Mesendoderm (in vitro differentiated cells): ENCODE measurements at regions not wholly inside any gene's neighbourhood (a gene's known extent, or its start where the extent isn't known, plus 50 kb on each side); places are given as distances from the start of the nearest gene placed in this dataset.

Experiments used
- DNase-seq: peaks from one replicate; pipeline ENCODE4 v3.0.0; 2013
- H2AK5ac ChIP-seq: 2 replicates; pipeline ENCODE4 v1.6.1; 2013; ENCODE audit warnings: low read length, inconsistent platforms
- H2BK120ac ChIP-seq: 2 replicates; pipeline ENCODE4 v1.6.1; 2013; ENCODE audit warnings: low read depth, mild to moderate bottlenecking, low read length, moderate library complexity, mixed read lengths
- H2BK15ac ChIP-seq: replicated peaks from 2 replicates; pipeline ENCODE4 v1.6.1; 2013; ENCODE audit warnings: low read depth, mild to moderate bottlenecking, moderate library complexity
- H2BK5ac ChIP-seq: 2 replicates; pipeline ENCODE4 v1.6.1; 2013; ENCODE audit warnings: low read length, inconsistent platforms
- H3K18ac ChIP-seq: 2 replicates; pipeline ENCODE4 v1.6.1; 2013; ENCODE audit warnings: mild to moderate bottlenecking, low read length, mixed read lengths
- H3K23ac ChIP-seq: one replicate; pipeline ENCODE4 v1.6.1; 2013; ENCODE audit warnings: low read length
- H3K27ac ChIP-seq: 2 replicates; pipeline ENCODE4 v1.5.1; 2013; ENCODE audit warnings: low read depth, mild to moderate bottlenecking, inconsistent platforms, low read length, moderate library complexity
- H3K27me3 ChIP-seq: 2 replicates; pipeline ENCODE4 v1.6.1; 2013; ENCODE audit warnings: low read length, control low read depth, mild to moderate bottlenecking, inconsistent platforms; ENCODE audit not compliant: insufficient read depth, poor library complexity
- H3K36me3 ChIP-seq: 2 replicates; pipeline ENCODE4 v1.6.1; 2013; ENCODE audit warnings: low read length, inconsistent platforms; ENCODE audit not compliant: control insufficient read depth, insufficient read depth
- H3K4ac ChIP-seq: one replicate; pipeline ENCODE4 v1.6.1; 2013; ENCODE audit warnings: low read depth, mild to moderate bottlenecking, low read length, moderate library complexity
- H3K4me1 ChIP-seq: 2 replicates; pipeline ENCODE4 v1.6.1; 2013; ENCODE audit warnings: low read depth, low read length, inconsistent platforms; ENCODE audit not compliant: control insufficient read depth
- H3K4me2 ChIP-seq: 2 replicates; pipeline ENCODE4 v1.6.1; 2013; ENCODE audit warnings: low read length
- H3K4me3 ChIP-seq: 2 replicates; pipeline ENCODE4 v1.5.1; 2013; ENCODE audit warnings: mild to moderate bottlenecking, low read length
- H3K56ac ChIP-seq: one replicate; pipeline ENCODE4 v1.6.1; 2013; ENCODE audit warnings: low read length
- H3K79me1 ChIP-seq: 2 replicates; pipeline ENCODE4 v1.6.1; 2013; ENCODE audit warnings: low read length, inconsistent platforms
- H3K79me2 ChIP-seq: 2 replicates; pipeline ENCODE4 v1.6.1; 2013; ENCODE audit warnings: mild to moderate bottlenecking, low read length; ENCODE audit not compliant: control insufficient read depth, insufficient read depth
- H3K9ac ChIP-seq: 2 replicates; pipeline ENCODE4 v1.6.1; 2013; ENCODE audit warnings: low read length, inconsistent platforms
- H4K5ac ChIP-seq: one replicate; pipeline ENCODE4 v1.6.1; 2013; ENCODE audit warnings: low read length
- H4K8ac ChIP-seq: one replicate; pipeline ENCODE4 v1.6.1; 2013; ENCODE audit warnings: low read depth, mild to moderate bottlenecking, control low read depth, low read length, moderate library complexity
- WGBS: extraction: QIAGEN DNeasy Blood & Tissue Kit; methylation state at CpG from one replicate; pipeline ENCODE4 v1.1.7; 2013; ENCODE audit warnings: low lambda C conversion rate, missing lambda C conversion rate; ENCODE audit not compliant: insufficient coverage; ENCODE audit errors: extremely low coverage; 5-methylcytosine and 5-hydroxymethylcytosine counted together

- Histone ChIP-seq H2BK15ac (no peak overlapping the region), H4K8ac (no peak overlapping the region), H2AK5ac (no peak overlapping the region), H3K36me3 (no peaks in the 10 kb centered on the region), H3K4me1 (no peaks in the 10 kb centered on the region), H3K27me3 (no peaks in the 10 kb centered on the region), H2BK120ac (no peak overlapping the region), H4K5ac (no peak overlapping the region), H3K9ac (no peak overlapping the region), H3K18ac (no peak overlapping the region), H3K23ac (no peak overlapping the region), H3K4me2 (no peak overlapping the region), H3K27ac (no peak overlapping the region), H3K79me1 (no peaks in the 10 kb centered on the region), H3K4ac (no peak overlapping the region), H3K79me2 (no peaks in the 10 kb centered on the region), H3K56ac (no peak overlapping the region), H2BK5ac (no peak overlapping the region), H3K4me3 (no peak overlapping the region)
- DNase-seq: peak; percentile 2
- no CpG with 5 or more reads among the region's 6 CpGs for WGBS
Measured at GRCh38 chr14:85040046-85040685, 489.8 kb upstream of the FLRT2 start.

GRCh38 chr14:85041618-85042017, 488.3 kb upstream of the FLRT2 start:
- Histone ChIP-seq H2BK5ac (no peak overlapping the region), H3K27me3 (no peaks in the 10 kb centered on the region), H3K36me3 (no peaks in the 10 kb centered on the region), H3K4ac (no peak overlapping the region), H3K79me1 (no peaks in the 10 kb centered on the region), H4K8ac (no peak overlapping the region), H3K18ac (no peak overlapping the region), H3K4me1 (no peaks in the 10 kb centered on the region), H3K56ac (no peak overlapping the region), H3K9ac (no peak overlapping the region), H3K79me2 (no peaks in the 10 kb centered on the region), H2BK15ac (no peak overlapping the region), H2AK5ac (no peak overlapping the region), H3K4me2 (no peak overlapping the region), H3K4me3 (no peak overlapping the region), H3K23ac (no peak overlapping the region), H3K27ac (no peak overlapping the region), H4K5ac (no peak overlapping the region), H2BK120ac (no peak overlapping the region)
- no peak for DNase-seq

- WGBS: no CpG with 5 or more reads among the region's 1 CpG
- Histone ChIP-seq H2AK5ac (no peak overlapping the region), H3K4me2 (no peak overlapping the region), H3K4me3 (no peak overlapping the region), H3K27ac (no peak overlapping the region), H2BK120ac (no peak overlapping the region), H4K5ac (no peak overlapping the region), H4K8ac (no peak overlapping the region), H2BK5ac (no peak overlapping the region), H3K18ac (no peak overlapping the region), H3K4me1 (no peaks in the 10 kb centered on the region), H2BK15ac (no peak overlapping the region), H3K36me3 (no peaks in the 10 kb centered on the region), H3K4ac (no peak overlapping the region), H3K56ac (no peak overlapping the region), H3K9ac (no peak overlapping the region), H3K79me2 (no peaks in the 10 kb centered on the region), H3K23ac (no peak overlapping the region), H3K27me3 (no peaks in the 10 kb centered on the region), H3K79me1 (no peaks in the 10 kb centered on the region)
- no peak for DNase-seq
Measured at GRCh38 chr14:85042301-85042700, 487.6 kb upstream of the FLRT2 start.

GRCh38 chr14:85050180-85050579, 479.8 kb upstream of the FLRT2 start:
- Histone ChIP-seq H4K8ac (no peak overlapping the region), H3K79me1 (no peaks in the 10 kb centered on the region), H3K18ac (no peak overlapping the region), H3K27me3 (no peaks in the 10 kb centered on the region), H3K27ac (no peak overlapping the region), H2BK15ac (no peak overlapping the region), H3K9ac (no peak overlapping the region), H3K36me3 (no peaks in the 10 kb centered on the region), H3K4me1 (no peaks in the 10 kb centered on the region), H2BK5ac (no peak overlapping the region), H3K4ac (no peak overlapping the region), H3K79me2 (no peaks in the 10 kb centered on the region), H3K4me3 (no peak overlapping the region), H3K56ac (no peak overlapping the region), H3K23ac (no peak overlapping the region), H2BK120ac (no peak overlapping the region), H4K5ac (no peak overlapping the region), H2AK5ac (no peak overlapping the region), H3K4me2 (no peak overlapping the region)
- no peak for DNase-seq
- no CpG with 5 or more reads among the region's 1 CpG for WGBS

GRCh38 chr14:85052646-85053045, 477.3 kb upstream of the FLRT2 start:
- Histone ChIP-seq H3K27ac (no peak overlapping the region), H2BK5ac (no peak overlapping the region), H2BK15ac (no peak overlapping the region), H2BK120ac (no peak overlapping the region), H3K4me3 (no peak overlapping the region), H3K36me3 (no peaks in the 10 kb centered on the region), H2AK5ac (no peak overlapping the region), H4K8ac (no peak overlapping the region), H3K4ac (no peak overlapping the region), H3K9ac (no peak overlapping the region), H3K23ac (no peak overlapping the region), H3K79me1 (no peaks in the 10 kb centered on the region), H3K27me3 (no peaks in the 10 kb centered on the region), H3K4me1 (no peaks in the 10 kb centered on the region), H3K79me2 (no peaks in the 10 kb centered on the region), H3K18ac (no peak overlapping the region), H4K5ac (no peak overlapping the region), H3K4me2 (no peak overlapping the region), H3K56ac (no peak overlapping the region)
- DNase-seq: no peak
- no CpG with 5 or more reads among the region's 2 CpGs for WGBS

- Histone ChIP-seq H3K79me1 (no peaks in the 10 kb centered on the region), H3K4me2 (no peak overlapping the region), H3K27me3 (no peaks in the 10 kb centered on the region), H3K18ac (no peak overlapping the region), H3K4me3 (no peak overlapping the region), H2BK5ac (no peak overlapping the region), H3K56ac (no peak overlapping the region), H3K27ac (no peak overlapping the region), H4K8ac (no peak overlapping the region), H3K36me3 (no peaks in the 10 kb centered on the region), H2AK5ac (no peak overlapping the region), H3K4me1 (no peaks in the 10 kb centered on the region), H2BK120ac (no peak overlapping the region), H4K5ac (no peak overlapping the region), H3K23ac (no peak overlapping the region), H3K79me2 (no peaks in the 10 kb centered on the region), H2BK15ac (no peak overlapping the region), H3K4ac (no peak overlapping the region), H3K9ac (no peak overlapping the region)
- peak; percentile 58 for DNase-seq
Measured at GRCh38 chr14:85054178-85054577, 475.8 kb upstream of the FLRT2 start.
